T47D (cell line): ENCODE measurements at regions not wholly inside any gene's neighbourhood (a gene's known extent, or its start where the extent isn't known, plus 50 kb on each side); places are given as distances from the start of the nearest gene placed in this dataset.

Source experiments
- DNase-seq, 2 experiments: peaks; one replicate each; pipeline versions ENCODE4 v3.0.0 to v3.0.0-alpha.2; 2011 to 2012; ENCODE audit warnings: low read depth in 1 of 2, low spot score in 1 of 2
- JUND ChIP-seq: IDR thresholded peaks from 2 replicates; pipeline ENCODE4 v1.6.1; 2012; ENCODE audit warnings: low read depth
- in situ Hi-C: cut with HindIII; loops from 2 replicates; pipeline ENCODE4 v1.10.0; 2016; ENCODE audit warnings: low sequenced_read_pairs, low pct_unique_long_range_greater_than_20kb

DNA sequence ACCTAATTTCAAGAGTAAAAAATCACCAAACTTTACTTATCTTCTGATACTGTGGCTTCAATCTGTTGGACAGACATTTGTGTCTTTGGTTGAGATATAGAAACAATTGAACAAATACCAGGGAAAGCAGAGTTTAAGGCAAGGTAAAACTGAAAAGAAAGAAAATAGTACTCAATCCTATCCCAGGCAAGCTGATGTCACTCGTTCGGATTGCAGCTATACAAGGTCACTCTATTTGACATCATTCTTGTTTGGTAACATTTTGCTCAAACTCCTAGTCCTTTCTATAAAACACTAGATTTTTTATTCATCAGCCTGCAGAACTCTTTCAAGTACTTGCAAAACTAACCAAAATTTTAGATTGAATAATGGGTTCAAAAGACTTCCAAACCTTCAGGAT lies 91.9 kb upstream of the ANKRD55 start:
- DNase-seq: no peak
- in situ Hi-C loops: no loop called here

DNA sequence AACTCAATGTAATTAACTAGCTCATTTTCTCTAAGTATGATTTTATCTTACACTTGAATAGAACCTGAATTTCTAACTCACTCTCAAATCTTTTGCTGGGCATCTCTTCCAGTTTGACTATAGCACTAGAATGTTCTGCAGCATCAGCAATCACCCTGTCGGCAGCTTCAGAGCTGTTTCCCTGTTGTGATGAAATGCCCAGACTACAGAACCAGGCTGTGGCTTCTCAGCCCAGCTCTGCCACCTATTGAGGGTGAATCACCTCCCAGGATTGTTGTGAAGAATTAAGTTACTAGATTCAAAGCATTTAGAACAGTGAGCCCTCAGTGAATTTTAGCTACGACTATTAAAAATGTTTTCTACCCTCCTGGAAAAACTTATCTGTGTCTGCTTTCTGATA lies 90.4 kb upstream of the ANKRD55 start:
- in situ Hi-C loops: no loop called here
- TF ChIP-seq JUND: no peak
- peak; percentile 36 to 62 for DNase-seq

More for the DNA sequence above, 91.9 kb upstream of the ANKRD55 start:
- TF ChIP-seq JUND: no peak

DNA sequence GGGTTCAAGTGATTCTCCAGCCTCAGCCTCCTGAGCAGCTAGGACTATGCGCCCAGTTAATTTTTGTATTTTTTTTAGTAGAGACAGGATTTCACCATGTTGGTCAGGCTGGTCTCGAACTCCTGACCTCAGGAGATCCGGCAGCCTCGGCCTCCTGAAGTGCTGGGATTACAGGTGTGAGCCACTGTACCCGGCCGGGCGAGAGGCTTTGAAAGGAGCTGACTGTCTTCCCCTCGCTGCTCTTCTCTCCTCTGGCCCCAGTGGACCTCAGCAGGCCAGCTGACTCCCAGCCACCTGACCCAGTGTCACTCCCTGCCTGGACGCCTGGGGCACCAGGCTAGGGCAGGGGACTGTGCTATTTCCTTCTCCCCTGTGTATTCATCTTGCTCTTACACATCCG lies 89.5 kb upstream of the ANKRD55 start:
- TF ChIP-seq JUND: no peak
- no peak for DNase-seq
- in situ Hi-C loops: no loop called here

DNA sequence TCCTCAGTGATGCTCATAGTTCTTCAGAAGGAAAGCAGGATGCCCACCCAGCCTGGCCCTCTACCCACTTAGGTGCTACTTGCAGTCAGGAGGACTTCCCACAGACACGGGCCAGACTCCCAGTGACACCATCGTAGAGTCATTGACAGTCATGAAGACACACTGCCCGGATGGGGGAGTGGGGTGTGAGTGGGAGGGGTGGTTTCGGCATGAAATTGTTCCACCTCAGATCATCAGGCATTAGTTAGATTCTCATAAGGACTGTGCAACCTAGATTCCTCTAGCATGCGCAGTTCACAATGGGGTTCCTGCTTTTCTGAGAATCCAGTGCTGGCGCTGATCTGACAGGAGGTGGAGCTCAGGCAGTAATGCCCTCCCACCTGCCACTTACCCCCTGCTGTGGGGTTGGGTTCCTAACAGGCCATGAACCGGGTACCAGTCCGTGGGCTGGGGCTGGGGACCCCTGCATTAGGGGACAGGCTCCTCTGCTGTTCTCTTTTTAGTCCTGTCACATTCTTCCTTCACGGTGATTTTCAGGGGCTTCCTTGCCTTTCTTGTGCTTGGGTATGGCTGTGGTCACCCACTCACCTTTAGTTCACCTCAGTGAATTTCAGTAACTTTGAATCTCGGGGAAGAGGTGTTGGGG lies 88.2 kb upstream of the ANKRD55 start:
- in situ Hi-C loops: no loop called here
- no peak for DNase-seq
- no peak for TF ChIP-seq JUND

DNA sequence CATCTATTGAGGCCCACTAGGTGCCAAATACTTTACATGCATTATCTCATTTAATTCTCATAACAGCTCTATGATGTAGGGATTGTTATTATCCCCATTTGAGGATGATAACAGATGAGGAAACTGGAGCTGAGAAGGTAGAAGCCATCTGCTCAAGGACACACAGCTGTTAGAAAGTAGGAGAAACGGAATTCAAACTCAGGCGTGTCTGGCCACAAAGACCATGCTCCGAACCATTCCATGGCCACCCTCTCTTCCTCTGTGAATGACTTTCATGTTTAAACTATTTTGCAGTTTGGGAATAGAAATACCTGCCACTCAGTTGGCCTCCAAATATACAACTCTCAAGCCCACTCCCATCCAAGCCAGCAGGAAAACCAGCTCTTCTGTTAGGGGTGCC lies 87.6 kb upstream of the ANKRD55 start:
- in situ Hi-C loops: no loop called here
- no peak for TF ChIP-seq JUND
- DNase-seq: no peak

DNA sequence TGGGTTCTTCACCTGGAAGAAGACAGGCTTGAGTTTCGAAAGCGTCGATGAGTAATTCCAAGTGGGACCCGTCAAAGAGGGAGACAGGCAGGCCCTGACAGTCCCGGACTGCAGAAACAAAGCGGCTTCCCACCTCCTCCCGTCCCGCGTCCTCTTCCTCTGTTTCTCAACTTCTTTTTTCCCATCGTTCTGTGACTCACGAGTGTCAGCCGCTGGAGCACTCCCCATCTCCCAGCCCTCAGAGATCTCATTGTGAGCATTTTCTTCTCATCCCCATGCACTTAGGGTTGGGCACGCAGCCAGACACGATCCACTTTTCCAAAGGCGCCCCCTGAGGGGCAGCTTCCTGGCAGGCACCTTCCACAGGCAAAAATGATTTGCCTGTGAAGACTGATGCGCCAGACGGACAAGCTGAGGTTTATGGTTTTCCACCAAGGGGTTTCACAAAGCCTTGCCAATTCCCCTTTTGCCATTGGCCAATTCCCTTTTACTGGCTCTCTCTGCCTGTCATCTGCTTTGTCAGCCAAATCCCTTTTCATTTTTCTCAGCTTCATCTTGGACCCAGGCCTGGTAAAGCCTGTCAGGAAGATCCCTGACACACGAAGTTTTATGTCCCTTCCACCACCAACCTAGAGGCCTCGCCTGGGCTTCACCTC lies 86.5 kb upstream of the ANKRD55 start:
- TF ChIP-seq JUND: no peak
- in situ Hi-C loops: no loop called here
- DNase-seq: no peak

DNA sequence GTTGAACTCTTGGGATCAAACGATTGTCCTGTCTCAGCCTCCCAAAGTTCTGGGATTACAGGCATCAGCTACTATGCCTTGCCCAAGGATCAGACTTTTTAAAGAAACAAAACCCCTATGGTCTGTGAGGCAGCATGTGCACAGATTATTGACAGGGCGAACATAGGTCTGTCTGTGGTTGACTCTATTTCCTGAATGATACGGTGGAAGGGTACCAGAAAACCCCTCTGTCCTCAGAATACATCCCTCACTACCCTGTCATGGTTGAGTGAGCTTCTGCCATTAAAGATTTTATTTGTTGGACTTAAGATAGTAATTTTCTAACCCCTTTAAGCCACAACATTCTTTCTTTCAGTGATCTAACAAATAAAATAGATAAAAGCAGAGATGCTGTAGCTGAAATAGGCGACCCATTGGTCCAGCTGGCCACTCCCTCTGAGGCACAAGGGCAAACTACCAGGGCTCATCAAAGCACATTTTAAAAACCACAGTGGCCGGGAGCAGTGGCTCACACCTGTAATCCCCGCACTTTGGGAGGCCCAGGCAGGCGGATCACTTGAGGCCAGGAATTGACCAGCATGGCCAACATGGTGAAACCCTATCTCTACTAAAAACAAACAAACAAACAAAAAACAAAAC lies 84.9 kb upstream of the ANKRD55 start:
- in situ Hi-C loops: no loop called here
- TF ChIP-seq JUND: no peak

DNA sequence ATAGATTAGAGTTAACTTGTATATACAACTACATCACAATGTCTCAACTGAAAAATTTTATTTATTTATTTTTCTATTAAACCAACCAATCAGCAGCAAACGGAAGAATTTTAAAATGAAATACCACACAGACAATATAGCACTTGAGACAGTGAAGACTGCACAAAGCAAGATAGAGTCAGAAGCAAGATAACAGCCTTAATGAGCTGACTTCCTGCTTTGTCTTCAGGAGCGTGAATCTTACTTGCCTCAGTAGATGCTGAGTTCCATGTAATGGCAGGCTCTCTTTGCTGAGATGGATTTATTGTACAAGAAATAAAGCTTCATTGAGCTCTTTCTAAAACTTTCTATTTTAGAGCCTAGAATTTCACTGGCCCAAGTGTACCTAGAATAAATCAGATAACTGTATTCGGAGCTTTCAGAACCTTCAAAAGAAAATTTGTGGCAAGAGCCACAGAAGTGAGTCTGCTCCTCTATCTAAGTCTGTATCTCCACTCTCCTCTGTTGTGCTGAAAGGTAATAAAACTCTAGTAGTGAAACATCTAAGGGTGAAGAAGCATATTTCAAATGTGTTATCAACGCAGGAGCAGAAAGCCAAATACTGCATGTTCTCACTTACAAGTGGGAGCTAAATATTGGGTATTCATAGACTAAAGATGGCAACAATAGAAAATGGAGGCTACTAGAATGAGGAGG lies 83.3 kb upstream of the ANKRD55 start:
- no peak for DNase-seq
- TF ChIP-seq JUND: no peak
- in situ Hi-C loops: no loop called here

More for the DNA sequence above, 84.9 kb upstream of the ANKRD55 start:
- no peak for DNase-seq

DNA sequence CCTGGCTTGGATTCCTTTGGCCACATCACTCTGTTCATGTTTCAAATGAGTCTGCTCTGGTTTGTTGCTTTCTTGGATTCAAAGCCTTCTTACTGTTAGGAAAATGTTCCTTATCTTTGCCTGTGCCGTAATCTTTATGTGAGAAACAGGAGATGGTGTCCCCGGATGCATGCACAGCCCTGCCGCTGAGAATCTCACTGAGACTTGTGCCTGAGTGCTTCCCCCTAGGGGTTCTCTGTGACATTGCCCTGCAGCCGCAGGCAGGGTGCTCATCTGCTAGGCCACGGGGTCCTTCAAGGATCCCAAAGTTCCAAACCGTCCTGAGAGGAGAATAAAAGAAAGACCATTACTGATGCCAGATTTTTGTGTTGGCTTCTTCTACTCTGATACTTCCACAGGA lies 81.4 kb upstream of the ANKRD55 start:
- in situ Hi-C loops: no loop called here
- DNase-seq: peak in 1 of 2 experiments; percentile 39

DNA sequence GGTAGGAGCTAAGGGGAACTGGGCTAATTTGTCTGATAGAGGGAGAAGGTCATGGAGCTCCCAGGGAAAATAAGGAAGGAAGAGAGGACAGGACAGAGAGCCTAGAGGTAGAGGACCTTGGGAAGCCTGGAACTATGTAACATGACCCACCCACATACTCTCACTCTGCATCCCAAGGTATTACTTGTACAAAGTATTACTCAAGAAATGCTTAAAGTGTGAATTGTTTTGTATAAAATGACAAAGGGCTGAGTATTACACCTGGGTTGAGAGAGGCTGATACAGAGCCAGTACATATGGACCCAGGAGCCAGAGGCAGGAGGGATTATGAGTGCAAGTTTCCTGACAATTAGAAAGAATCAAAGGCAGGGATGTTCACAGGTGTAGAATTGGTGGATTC lies 80.5 kb upstream of the ANKRD55 start:
- in situ Hi-C loops: no loop called here
- no peak for DNase-seq
- TF ChIP-seq JUND: no peak

More for the DNA sequence above, 81.4 kb upstream of the ANKRD55 start:
- no peak for TF ChIP-seq JUND

DNA sequence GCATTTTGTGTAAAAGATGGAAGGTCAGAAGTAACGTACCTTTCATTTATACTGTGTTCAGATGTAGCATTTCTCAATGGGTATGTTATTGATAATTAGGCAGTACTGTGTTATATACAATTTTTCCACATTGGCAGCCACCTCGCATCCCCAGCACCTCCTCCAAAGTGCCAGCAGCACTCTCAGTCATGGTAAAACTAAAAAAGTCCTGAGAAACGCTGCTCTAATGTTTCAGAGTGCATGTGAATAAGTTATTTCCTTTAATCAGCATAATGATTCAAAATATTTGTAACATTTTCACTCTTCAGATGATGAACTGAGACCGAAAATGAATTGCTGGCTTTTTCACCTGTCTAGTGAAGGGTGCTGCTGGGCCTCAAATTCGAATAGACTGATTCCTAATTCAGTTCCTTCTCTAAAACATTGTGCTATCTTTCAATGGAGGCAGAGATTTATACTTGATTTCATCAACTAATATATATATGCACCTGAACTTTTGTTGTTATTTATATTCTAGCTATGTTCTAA lies 79.9 kb upstream of the ANKRD55 start:
- DNase-seq: no peak
- in situ Hi-C loops: no loop called here
- no peak for TF ChIP-seq JUND

DNA sequence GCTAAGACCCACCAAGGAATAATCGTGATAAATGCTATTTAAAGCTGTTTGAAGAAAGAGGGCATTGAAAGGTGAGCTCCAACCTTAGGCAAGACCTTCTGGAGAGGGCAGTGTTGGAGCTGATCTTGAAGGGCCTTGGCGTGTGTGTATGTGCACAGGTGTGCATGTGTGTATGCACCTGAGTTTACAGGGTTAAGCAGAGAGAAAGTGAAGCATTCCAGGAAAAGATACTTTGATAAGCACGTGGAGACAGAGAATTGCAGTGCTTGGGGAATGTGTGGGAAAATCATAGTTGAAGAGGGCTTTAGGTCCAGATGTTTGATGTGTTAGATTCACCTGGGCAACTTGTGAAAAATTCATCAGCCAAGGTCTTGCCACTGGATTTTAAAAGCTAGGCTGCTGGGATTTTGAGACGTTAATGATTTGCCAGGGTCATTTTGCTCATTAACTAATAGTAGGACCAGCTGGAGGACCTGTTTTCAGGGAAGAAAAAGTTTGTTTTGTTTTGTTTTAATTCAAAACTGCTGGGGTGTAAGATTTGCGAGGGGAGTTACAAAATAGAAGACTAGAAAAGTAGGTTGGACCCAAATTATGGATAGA lies 78.3 kb upstream of the ANKRD55 start:
- DNase-seq: no peak
- in situ Hi-C loops: no loop called here
- no peak for TF ChIP-seq JUND

DNA sequence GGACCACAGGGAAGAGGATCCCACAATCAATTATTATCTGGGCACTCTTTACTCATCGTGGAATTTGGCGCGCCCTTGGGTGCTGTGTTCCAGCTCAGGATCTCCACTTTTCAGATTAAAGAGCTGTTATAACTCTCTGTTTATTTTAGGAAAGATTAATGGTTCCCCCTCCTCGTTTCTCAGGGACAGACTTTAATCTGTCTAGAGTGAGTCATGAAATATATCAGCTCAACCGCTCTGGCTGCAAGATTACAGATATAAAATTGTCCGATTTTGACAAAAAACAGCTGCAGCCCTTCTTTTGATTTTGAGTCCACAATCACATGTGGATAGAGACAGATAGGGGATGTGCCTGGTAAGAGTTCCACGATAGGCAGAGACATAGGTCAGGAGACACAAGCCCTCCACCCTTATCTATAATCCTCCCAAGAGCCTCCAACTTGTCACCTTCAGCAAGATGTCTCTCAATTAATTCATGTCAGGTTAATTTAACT lies 77.6 kb upstream of the ANKRD55 start:
- in situ Hi-C loops: no loop called here
- DNase-seq: no peak
- no peak for TF ChIP-seq JUND
